ENCODE measurements at regions not wholly inside any gene's neighbourhood (a gene's known extent, or its start where the extent isn't known, plus 50 kb on each side); places are given as distances from the start of the nearest gene placed in this dataset.
"Not testable (repeated sequence)": the region's sequence is repeated elsewhere in the genome, so short reads cannot be mapped to it uniquely, and the experiment has no call there.

GRCh38 chr5:91457681-91458058 lies 74.6 kb upstream of the ARRDC3 start:
- Histone ChIP-seq H3K27ac (no peak overlapping the region), H3K36me3 (no peaks in the 10 kb centered on the region), H3K9me3 (peaks cover 0 to 4% (median 0%) of the 10 kb centered on the region in 3 donors), H3K4me3 (no peak overlapping the region), H3K27me3 (no peaks in the 10 kb centered on the region), H3K4me1 (no peaks in the 10 kb centered on the region)
- TF ChIP-seq POLR2AphosphoS5 (IDR thresholded peaks at IDR 0.05), result no peak
- TF ChIP-seq EP300 (IDR thresholded peaks at IDR 0.05), result no peak
- no peak for TF ChIP-seq CTCF (IDR thresholded peaks at IDR 0.05)
- no peak for TF ChIP-seq POLR2A (IDR thresholded peaks at IDR 0.05)
- ATAC-seq, result no peak
- 43 to 64% methylated on average over 1 of the region's 1 CpG for WGBS, 2 donors (ENCODE audit: low coverage in 1 of 2)

- 51 to 57% methylated on average over 2 of the region's 2 CpGs for WGBS, 2 donors (ENCODE audit: low coverage in 1 of 2)
- ATAC-seq, result no peak
- no peaks in the 10 kb centered on the region for H3K27me3 ChIP-seq
- H3K27ac ChIP-seq, result no peak overlapping the region
- no peak overlapping the region for H3K4me3 ChIP-seq
- no peaks in the 10 kb centered on the region for H3K4me1 ChIP-seq
- no peaks in the 10 kb centered on the region for H3K36me3 ChIP-seq
- H3K9me3 ChIP-seq, result peaks cover 0 to 4% (median 0%) of the 10 kb centered on the region in 3 donors
- TF ChIP-seq EP300 (IDR thresholded peaks at IDR 0.05) (no peak), CTCF (IDR thresholded peaks at IDR 0.05) (no peak), POLR2AphosphoS5 (IDR thresholded peaks at IDR 0.05) (no peak), POLR2A (IDR thresholded peaks at IDR 0.05) (no peak)
These were observed 74.0 kb upstream of the ARRDC3 start for GRCh38 chr5:91456928-91457680.

GRCh38 chr5:91449083-91449482 lies 66.0 kb upstream of the ARRDC3 start:
- no peak for ATAC-seq
- Histone ChIP-seq H3K4me1 (no peaks in the 10 kb centered on the region), H3K27ac (no peak overlapping the region), H3K27me3 (no peaks in the 10 kb centered on the region), H3K36me3 (no peaks in the 10 kb centered on the region), H3K4me3 (no peak overlapping the region), H3K9me3 (no peaks in the 10 kb centered on the region)
- 70 to 100% methylated on average over 1 of the region's 1 CpG for WGBS, 2 donors (ENCODE audit: low coverage in 1 of 2)
- TF ChIP-seq POLR2AphosphoS5 (IDR thresholded peaks at IDR 0.05), result no peak
- TF ChIP-seq CTCF (IDR thresholded peaks at IDR 0.05), result no peak
- TF ChIP-seq POLR2A (IDR thresholded peaks at IDR 0.05), result no peak
- no peak for TF ChIP-seq EP300 (IDR thresholded peaks at IDR 0.05)

- not testable (repeated sequence) for H3K27me3 ChIP-seq, H3K36me3 ChIP-seq, H3K4me1 ChIP-seq, H3K9me3 ChIP-seq, H3K27ac ChIP-seq, H3K4me3 ChIP-seq, ATAC-seq
- 96 to 97% methylated on average over 2 of the region's 2 CpGs for WGBS, 2 donors (ENCODE audit: low coverage in 1 of 2)
These were observed 65.0 kb upstream of the ARRDC3 start for GRCh38 chr5:91448079-91448478.

GRCh38 chr5:91446880-91447279 lies 63.8 kb upstream of the ARRDC3 start:
- not testable (repeated sequence) for H3K4me1 ChIP-seq, H3K27me3 ChIP-seq, H3K36me3 ChIP-seq, H3K4me3 ChIP-seq, H3K27ac ChIP-seq, H3K9me3 ChIP-seq, ATAC-seq
- 25 to 100% methylated on average over 1 to 3 of the region's 3 CpGs for WGBS, 2 donors (ENCODE audit: low coverage in 1 of 2)

- Histone ChIP-seq H3K27me3 (no peaks in the 10 kb centered on the region), H3K36me3 (no peaks in the 10 kb centered on the region), H3K4me1 (no peaks in the 10 kb centered on the region), H3K27ac (no peak overlapping the region), H3K4me3 (no peak overlapping the region), H3K9me3 (no peaks in the 10 kb centered on the region)
- 76 to 83% methylated on average over 1 of the region's 1 CpG for WGBS, 2 donors (ENCODE audit: low coverage in 1 of 2)
- no peak for TF ChIP-seq POLR2AphosphoS5 (IDR thresholded peaks at IDR 0.05)
- no peak for TF ChIP-seq EP300 (IDR thresholded peaks at IDR 0.05)
- TF ChIP-seq POLR2A (IDR thresholded peaks at IDR 0.05), result no peak
- TF ChIP-seq CTCF (IDR thresholded peaks at IDR 0.05), result no peak
- no peak for ATAC-seq
These were observed 60.8 kb upstream of the ARRDC3 start for GRCh38 chr5:91443761-91444467.
